ENCODE measurements at regions not wholly inside any gene's neighbourhood (a gene's known extent, or its start where the extent isn't known, plus 50 kb on each side); places are given as distances from the start of the nearest gene placed in this dataset.
"Not testable (repeated sequence)": the region's sequence is repeated elsewhere in the genome, so short reads cannot be mapped to it uniquely, and the experiment has no call there.

- DNase-seq, result no peak
Observed at GRCh38 chr15:79675982-79676381, 220.8 kb downstream of the MTHFS start.

- no peak for DNase-seq
Observed at GRCh38 chr15:79676621-79677020, 220.2 kb downstream of the MTHFS start.

GRCh38 chr15:79677241-79677640, 219.6 kb downstream of the MTHFS start:
- no peak for DNase-seq

- no peak for DNase-seq
Observed at GRCh38 chr15:79678032-79678701, 218.6 kb downstream of the MTHFS start.

GRCh38 chr15:79680720-79681119, 216.1 kb downstream of the MTHFS start:
- DNase-seq, result no peak

GRCh38 chr15:79682285-79682684, 214.5 kb downstream of the MTHFS start:
- DNase-seq, result no peak

GRCh38 chr15:79682851-79683288, 213.9 kb downstream of the MTHFS start:
- DNase-seq, result no peak

- DNase-seq, result no peak
Observed at GRCh38 chr15:79689030-79689429, 207.8 kb downstream of the MTHFS start.

GRCh38 chr15:79700951-79701480, 195.8 kb downstream of the MTHFS start:
- DNase-seq, result no peak

GRCh38 chr15:79702621-79703020, 194.2 kb downstream of the MTHFS start:
- no peak for DNase-seq

- no peak for DNase-seq
Observed at GRCh38 chr15:79721256-79721655, 175.6 kb downstream of the MTHFS start.

- no peak for DNase-seq
Observed at GRCh38 chr15:79724312-79724711, 172.5 kb downstream of the MTHFS start.

- DNase-seq, result no peak
Observed at GRCh38 chr15:79724804-79725203, 172.0 kb downstream of the MTHFS start.

GRCh38 chr15:79728867-79729266, 167.9 kb downstream of the MTHFS start:
- DNase-seq, result no peak

GRCh38 chr15:79736435-79737000, 160.3 kb downstream of the MTHFS start:
- DNase-seq, result no peak

- DNase-seq, result no peak
Observed at GRCh38 chr15:79738143-79738542, 158.7 kb downstream of the MTHFS start.

- DNase-seq, result no peak
Observed at GRCh38 chr15:79740561-79740960, 156.3 kb downstream of the MTHFS start.

GRCh38 chr15:79743032-79743431, 153.8 kb downstream of the MTHFS start:
- no peak for DNase-seq

GRCh38 chr15:79744485-79744884, 152.3 kb downstream of the MTHFS start:
- not testable (repeated sequence) for DNase-seq

GRCh38 chr15:79756365-79756764, 140.4 kb downstream of the MTHFS start:
- no peak for DNase-seq

- no peak for DNase-seq
Observed at GRCh38 chr15:79765081-79765480, 131.7 kb downstream of the MTHFS start.

- DNase-seq, result no peak
Observed at GRCh38 chr15:79769069-79769481, 127.7 kb downstream of the MTHFS start.

GRCh38 chr15:79769933-79770759, 126.7 kb downstream of the MTHFS start:
- DNase-seq, result no peak

GRCh38 chr15:79773128-79773527, 123.7 kb downstream of the MTHFS start:
- DNase-seq, result no peak
